GM19043 (cell line): ENCODE measurements at regions not wholly inside any gene's neighbourhood (a gene's known extent, or its start where the extent isn't known, plus 50 kb on each side); places are given as distances from the start of the nearest gene placed in this dataset.
"Not testable (repeated sequence)": the region's sequence is repeated elsewhere in the genome, so short reads cannot be mapped to it uniquely, and the experiment has no call there.

Experiments
- ATAC-seq: cut with Tn5 transposase; IDR thresholded peaks from one replicate; pipeline ENCODE4 v1.9.1; 2021; ENCODE audit warnings: low read depth; ENCODE audit not compliant: unreplicated experiment

GRCh38 chr14:37650356-37651037 is 55.1 kb downstream of the TTC6 start:
- ATAC-seq: no peak

GRCh38 chr14:37652042-37652441 is 56.6 kb downstream of the TTC6 start:
- ATAC-seq: no peak

- no peak for ATAC-seq
These were observed 60.0 kb downstream of the TTC6 start for GRCh38 chr14:37655418-37655817.

- ATAC-seq: no peak
These were observed 62.7 kb downstream of the TTC6 start for GRCh38 chr14:37658156-37658555.

GRCh38 chr14:37663498-37663897 is 68.1 kb downstream of the TTC6 start:
- ATAC-seq: no peak

GRCh38 chr14:37665479-37665878 is 70.0 kb downstream of the TTC6 start:
- ATAC-seq: no peak

GRCh38 chr14:37665951-37666350 is 70.5 kb downstream of the TTC6 start:
- ATAC-seq: no peak

- no peak for ATAC-seq
These were observed 73.2 kb downstream of the TTC6 start for GRCh38 chr14:37668646-37669045.

GRCh38 chr14:37669242-37669641 is 73.8 kb downstream of the TTC6 start:
- ATAC-seq: no peak

- no peak for ATAC-seq
These were observed 78.0 kb downstream of the TTC6 start for GRCh38 chr14:37673439-37673838.

GRCh38 chr14:37678916-37679315 is 83.5 kb downstream of the TTC6 start:
- ATAC-seq: no peak

- ATAC-seq: no peak
These were observed 86.1 kb downstream of the TTC6 start for GRCh38 chr14:37681486-37681885.

- ATAC-seq: not testable (repeated sequence)
These were observed 97.3 kb downstream of the TTC6 start for GRCh38 chr14:37692680-37693079.

GRCh38 chr14:37693420-37693819 is 98.0 kb downstream of the TTC6 start:
- not testable (repeated sequence) for ATAC-seq

- no peak for ATAC-seq
These were observed 100.4 kb downstream of the TTC6 start for GRCh38 chr14:37695866-37696265.

- no peak for ATAC-seq
These were observed 102.2 kb downstream of the TTC6 start for GRCh38 chr14:37697489-37698121.

GRCh38 chr14:37698840-37699777 is 103.7 kb downstream of the TTC6 start:
- ATAC-seq: no peak

GRCh38 chr14:37707716-37708115 is 112.3 kb downstream of the TTC6 start:
- ATAC-seq: no peak

GRCh38 chr14:37708481-37708880 is 113.1 kb downstream of the TTC6 start:
- ATAC-seq: no peak

GRCh38 chr14:37709419-37710195 is 114.2 kb downstream of the TTC6 start:
- ATAC-seq: no peak
